Ovary (tissue), 3 donors: ENCODE measurements at regions not wholly inside any gene's neighbourhood (a gene's known extent, or its start where the extent isn't known, plus 50 kb on each side); places are given as distances from the start of the nearest gene placed in this dataset.
"Not testable (repeated sequence)": the region's sequence is repeated elsewhere in the genome, so short reads cannot be mapped to it uniquely, and the experiment has no call there.

Source experiments
- CTCF ChIP-seq, 3 donors: fragments of 450-650 bp in 2 of 3; fragments of 200-600 bp in 1 of 3; IDR thresholded peaks; one replicate each; pipeline versions ENCODE4 v1.5.1 to v1.8.0; 2016 to 2022; ENCODE audit warnings: antibody characterized with exemption in 3 of 3, mild to moderate bottlenecking in 1 of 3
- EP300 ChIP-seq: sonication (generic); formaldehyde crosslinking; IDR thresholded peaks from one replicate; pipeline ENCODE4 v1.6.1; 2017; ENCODE audit warnings: antibody characterized with exemption
- POLR2A ChIP-seq: fragments of 450-650 bp; IDR thresholded peaks from one replicate; pipeline ENCODE4 v1.6.1; 2017; ENCODE audit warnings: antibody characterized with exemption, mild to moderate bottlenecking, moderate library complexity
- donor health status: DM: no; HTN: no; CAD: no.

GRCh38 chr7:3119352-3119927 is 75.8 kb upstream of the CARD11 start:
- TF ChIP-seq CTCF (IDR thresholded peaks at IDR 0.05); POLR2A; EP300: not testable (repeated sequence)
